HG03354 (cell line): ENCODE measurements at regions not wholly inside any gene's neighbourhood (a gene's known extent, or its start where the extent isn't known, plus 50 kb on each side); places are given as distances from the start of the nearest gene placed in this dataset.

ENCODE experiments used
- ATAC-seq: cut with Tn5 transposase; IDR thresholded peaks from one replicate; pipeline ENCODE4 v1.9.1; 2021; ENCODE audit warnings: mild to moderate bottlenecking; ENCODE audit not compliant: unreplicated experiment, poor library complexity, severe bottlenecking

DNA sequence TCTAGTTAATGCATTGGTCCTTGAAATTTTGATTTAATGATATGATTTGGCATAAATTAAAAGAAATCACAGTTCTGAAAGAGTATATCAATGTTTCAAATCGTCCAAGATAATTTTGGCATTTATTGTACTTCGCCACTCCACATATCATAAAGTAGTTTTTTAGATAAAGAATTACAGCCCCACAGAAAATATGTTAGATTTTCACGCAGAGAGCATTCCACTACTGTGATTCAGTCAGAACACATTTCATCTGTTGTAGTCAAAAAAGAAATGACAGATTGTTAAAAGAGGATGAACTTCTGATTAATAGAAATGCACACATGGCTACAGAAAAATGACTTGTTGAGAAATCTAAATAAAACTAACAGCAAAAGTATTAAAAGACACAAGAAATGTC lies 1063.5 kb upstream of the LRRN3 start:
- ATAC-seq: no peak

DNA sequence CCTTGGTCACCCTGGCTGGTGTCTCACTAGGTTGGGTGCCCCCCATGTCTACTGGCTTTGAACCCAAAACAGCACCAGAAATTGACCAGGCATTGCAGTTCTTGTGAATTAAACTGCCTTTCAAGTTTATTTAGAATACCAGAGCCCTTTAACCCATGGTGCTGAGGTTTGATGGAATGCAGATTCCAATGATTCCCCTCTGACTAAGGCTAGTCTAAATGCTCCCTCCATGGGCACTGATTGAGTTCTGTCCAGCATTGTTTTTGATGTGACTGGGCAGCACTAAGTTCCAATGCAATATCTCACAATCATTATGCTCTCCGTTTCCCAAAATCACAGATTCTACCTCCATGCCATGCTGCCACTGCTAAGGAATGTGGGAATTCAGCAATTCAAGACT lies 1047.4 kb upstream of the LRRN3 start:
- no peak for ATAC-seq

- no peak for ATAC-seq
These were observed 1040.1 kb upstream of the LRRN3 start for GRCh38 chr7:110050785-110051184.

GRCh38 chr7:110051372-110051771 lies 1039.6 kb upstream of the LRRN3 start:
- ATAC-seq: no peak

DNA sequence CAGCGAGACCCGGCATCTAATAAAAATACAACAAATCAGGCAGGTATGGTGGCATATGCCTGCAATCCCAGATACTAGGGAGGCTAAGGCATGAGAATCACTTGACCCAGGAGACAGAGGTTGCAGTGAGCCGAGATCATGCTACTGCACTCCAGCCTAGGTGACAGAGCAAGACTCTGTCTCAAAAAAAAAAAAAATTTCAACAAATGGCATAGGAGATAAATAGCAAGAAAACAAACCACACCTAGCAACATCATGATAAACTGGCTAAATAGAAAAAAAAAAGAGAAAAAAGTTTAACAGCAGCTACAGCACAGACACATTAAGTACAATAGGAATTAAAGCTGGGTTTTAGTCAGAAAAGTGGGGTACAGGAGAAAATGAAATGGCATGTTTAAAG lies 1034.6 kb upstream of the LRRN3 start:
- no peak for ATAC-seq

DNA sequence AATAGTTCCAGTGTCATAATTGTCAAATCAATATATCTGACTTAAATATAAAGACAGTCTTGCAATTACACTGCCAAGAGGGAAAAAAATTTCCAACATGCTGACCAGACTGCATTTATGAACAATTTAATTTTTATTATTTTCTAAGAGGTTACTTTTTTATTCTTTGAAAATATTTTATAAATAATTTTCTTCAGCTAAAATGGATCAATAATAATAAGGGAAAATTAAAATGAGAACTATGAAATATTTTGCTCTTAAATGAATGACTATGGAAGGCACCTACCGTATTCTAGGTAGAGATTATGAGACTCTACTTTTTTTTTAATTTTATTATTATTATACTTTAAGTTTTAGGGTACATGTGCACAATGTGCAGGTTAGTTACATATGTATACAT lies 1032.5 kb upstream of the LRRN3 start:
- ATAC-seq: no peak

- no peak for ATAC-seq
These were observed 1029.5 kb upstream of the LRRN3 start for GRCh38 chr7:110061387-110061786.

- no peak for ATAC-seq
These were observed 1025.8 kb upstream of the LRRN3 start for GRCh38 chr7:110065121-110065520.

DNA sequence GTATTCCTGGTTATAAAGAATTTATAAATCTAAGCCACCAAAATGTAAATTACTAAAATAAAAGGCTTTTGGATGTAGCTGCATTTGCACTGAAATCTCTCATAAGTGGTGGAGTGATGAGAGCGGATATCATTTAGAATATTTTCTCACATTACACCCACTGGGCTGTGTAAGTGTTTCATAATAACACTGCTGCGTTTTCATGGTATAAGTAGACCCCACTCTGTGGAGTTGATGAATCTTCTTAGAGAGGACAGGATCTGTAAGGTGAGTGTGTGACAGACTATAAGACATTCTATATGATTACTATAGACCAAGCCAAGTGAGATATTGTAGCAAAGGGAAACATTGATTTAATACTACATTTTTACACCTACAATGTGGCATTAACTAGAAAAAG lies 1024.1 kb upstream of the LRRN3 start:
- no peak for ATAC-seq

DNA sequence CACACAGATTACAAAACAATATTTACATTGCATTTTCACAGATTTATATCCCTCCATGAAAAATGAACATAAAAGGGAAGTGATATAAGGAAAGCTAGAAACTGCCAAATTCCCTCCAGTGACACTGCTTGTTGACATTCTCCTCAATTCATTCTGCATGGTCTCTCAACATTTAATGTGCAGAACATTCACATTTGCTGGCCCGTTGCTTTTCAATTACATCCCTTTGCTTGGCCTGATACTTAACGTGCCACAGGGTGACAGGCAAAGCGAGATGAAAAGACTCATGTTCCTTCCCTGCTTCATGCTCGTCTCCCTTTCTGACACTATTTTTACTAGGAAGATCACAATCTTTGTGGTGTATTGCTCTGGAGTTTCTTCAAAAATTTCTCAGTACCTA lies 1019.7 kb upstream of the LRRN3 start:
- no peak for ATAC-seq

DNA sequence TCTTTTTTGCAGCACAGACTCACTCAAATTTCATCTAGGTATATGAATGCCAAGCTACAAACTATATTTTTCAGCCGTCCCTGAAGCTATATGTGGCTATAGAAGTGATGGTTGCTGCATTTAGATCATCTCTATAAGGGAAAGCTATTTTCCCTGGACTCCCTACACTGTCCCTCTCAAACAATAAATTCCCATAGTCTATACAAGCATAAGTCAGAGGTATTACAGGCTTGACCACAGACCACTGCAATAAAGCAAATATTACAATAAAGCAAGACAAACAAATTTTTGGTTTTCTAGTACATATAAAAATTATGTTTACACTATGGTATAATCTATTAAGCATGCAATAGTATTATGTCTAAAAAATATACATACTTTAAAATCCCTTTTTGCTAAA lies 1015.5 kb upstream of the LRRN3 start:
- ATAC-seq: no peak

GRCh38 chr7:110076194-110076593 lies 1014.7 kb upstream of the LRRN3 start:
- no peak for ATAC-seq

DNA sequence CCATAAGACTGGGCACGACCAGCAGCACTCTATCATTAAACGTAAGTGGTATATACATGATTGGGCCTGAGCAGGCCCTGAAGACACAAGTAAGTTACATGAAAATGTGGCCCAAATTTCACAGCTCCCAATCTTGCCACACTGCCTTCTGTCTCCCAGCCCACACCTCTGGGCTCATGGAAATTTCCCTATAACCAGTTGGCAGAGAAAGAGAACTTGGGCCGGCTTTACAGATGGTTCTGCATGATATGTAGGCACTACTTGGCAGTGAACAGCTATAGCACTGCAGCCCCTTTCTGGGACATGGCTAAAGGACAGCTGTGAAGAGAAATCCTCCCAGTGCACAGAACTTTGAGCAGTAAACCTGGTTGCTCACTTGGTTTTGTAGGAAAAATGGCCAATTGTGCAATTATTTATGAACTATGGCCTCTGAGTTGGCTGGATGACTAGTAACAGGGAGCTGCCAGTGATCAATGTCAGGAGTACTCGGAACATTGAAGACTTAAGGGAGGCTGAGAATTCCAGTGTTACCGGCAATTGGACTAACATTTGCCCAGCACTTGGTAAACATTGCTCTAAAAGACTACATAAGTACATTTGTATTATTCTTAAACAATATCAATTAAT lies 1006.6 kb upstream of the LRRN3 start:
- ATAC-seq: no peak

DNA sequence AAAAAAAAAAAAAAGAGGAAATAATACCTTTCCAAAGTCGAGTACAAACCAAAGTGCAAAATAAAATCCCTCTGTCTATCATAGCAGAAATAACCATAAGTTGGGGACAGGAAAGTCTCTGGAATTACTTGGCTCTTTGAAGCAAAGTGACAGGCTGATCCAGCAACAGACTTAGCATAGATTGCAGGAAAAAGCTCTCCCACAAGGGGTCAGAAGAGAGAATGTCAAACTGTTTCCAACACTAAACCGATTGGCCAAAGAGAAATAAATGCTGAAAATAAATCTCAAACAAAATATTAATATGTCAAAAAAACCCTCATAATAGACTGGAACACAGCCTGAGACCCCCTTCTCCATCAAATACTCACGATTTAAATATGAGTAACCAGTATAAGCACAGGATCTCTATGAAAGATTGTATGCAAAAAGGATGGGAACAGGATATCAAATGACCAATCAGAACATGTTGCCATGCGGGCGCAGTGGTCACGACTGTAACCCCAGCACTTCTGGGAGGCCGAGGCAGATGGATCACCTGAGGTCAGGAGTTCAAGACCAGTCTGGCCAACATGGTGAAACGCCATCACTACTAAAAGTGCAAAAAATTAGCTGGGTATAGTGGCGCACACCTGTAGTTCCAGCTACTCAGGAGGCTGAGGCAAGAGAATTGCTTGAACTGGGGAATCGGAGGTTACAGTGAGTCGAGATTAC lies 1000.7 kb upstream of the LRRN3 start:
- ATAC-seq: no peak

DNA sequence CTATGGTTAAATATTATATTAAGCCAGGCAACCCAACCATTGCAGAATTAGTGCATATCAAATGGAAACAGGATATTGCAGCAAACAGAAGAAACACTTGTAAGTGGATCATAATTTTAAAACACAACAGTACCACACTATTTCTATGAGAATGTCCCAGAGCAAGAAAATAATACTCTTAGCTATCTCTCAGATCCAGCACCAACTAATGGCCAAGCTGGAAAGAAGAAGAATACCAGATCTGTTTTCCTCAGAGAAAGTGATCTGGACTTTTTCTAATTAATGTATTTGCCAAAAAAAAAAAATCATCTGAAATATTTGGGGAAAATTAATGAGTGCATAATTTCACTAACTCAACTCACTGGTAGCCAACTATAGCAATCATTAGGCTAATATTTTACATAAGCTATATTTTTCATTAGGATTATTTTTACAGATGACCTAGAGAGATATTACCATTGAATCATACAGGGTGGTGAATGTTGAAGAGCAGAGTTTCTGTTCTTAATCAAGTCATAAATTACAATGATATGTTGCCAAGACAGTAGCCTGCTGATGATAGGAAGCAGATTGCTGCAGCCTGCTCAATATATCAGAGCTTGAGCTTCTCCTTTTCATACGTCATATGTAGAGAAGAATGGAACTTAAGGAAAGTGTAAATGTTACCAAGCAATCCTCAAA lies 995.4 kb upstream of the LRRN3 start:
- ATAC-seq: no peak

DNA sequence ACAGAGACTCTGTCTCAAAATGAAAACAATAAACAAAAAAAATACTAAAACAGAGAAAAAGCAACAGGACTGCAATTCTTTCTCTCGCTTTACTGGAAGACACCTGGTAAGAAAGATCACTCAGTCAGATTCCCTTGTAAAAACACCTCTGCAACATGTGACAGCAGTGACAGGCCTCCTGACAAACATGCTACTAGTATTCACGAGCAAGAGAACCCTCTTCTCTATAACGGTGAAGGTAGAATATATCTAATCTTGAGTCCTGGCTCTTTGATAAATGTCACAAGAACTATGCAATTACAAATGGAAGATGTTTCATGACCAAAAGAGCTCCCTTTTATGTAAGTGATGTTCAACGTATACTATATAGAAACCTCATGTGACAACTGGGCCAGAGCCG lies 986.7 kb upstream of the LRRN3 start:
- ATAC-seq: no peak

- ATAC-seq: no peak
These were observed 985.6 kb upstream of the LRRN3 start for GRCh38 chr7:110105307-110105706.

DNA sequence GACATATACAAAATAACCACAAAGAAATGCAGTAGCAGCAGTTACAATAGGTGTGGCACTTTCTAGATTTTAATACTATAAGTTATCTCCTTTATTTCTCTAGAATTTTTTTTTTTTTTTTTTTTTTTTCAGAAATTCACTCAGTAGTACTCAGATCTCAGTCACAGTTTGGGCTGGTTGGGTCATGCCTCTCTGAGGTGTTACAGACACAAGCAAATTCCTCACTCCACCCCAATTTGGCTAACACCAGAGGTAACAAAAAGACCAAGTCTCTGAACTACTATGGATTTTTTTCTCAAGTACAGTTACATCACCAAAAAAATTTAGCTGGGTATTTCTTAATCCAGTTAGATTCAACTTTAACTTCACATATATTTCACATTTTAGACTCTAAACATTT lies 985.1 kb upstream of the LRRN3 start:
- no peak for ATAC-seq

DNA sequence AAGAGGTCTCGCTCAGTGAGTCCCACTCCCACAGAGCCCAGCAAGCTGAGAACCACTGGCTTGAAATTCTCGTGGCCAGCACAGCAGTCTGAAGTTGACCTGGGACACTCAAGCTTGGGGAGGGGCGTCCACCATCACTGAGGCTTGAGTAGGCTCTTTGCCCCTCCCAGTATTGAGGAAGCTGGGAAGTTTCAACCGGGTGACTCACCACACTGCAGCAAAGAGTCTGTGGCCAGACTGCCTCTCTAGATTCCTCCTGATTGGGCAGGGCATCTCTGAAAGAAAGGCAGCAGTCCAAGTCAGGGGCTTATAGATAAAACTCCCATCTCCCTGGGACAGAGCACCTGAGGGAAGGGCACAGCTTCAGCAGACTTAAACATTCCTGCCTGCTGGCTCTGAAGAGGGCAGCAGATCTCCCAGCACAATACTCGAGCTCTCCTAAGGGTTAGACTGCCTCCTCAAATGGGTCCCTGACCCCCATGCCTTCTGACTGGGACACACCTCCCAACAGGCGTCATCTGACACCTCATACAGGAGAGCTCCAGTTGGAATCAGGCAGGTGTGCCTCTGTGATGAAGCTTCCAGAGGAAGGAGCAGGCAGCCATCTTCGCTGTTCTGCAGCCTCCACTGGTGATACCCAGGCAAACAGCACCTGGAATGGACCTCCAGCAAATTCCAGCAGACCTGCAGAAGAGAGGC lies 970.9 kb upstream of the LRRN3 start:
- ATAC-seq: no peak

GRCh38 chr7:110129159-110129558 lies 961.8 kb upstream of the LRRN3 start:
- ATAC-seq: no peak

- ATAC-seq: no peak
These were observed 960.3 kb upstream of the LRRN3 start for GRCh38 chr7:110130669-110131068.
